ENCODE measurements at regions not wholly inside any gene's neighbourhood (a gene's known extent, or its start where the extent isn't known, plus 50 kb on each side); places are given as distances from the start of the nearest gene placed in this dataset.

- DNase-seq (ENCODE audit: extremely low read depth, insufficient read length) = no peak
- no peak for TF ChIP-seq CTCF (IDR thresholded peaks at IDR 0.05; ENCODE audit: insufficient read depth, low read length, poor library complexity, severe bottlenecking)
- Histone ChIP-seq H3K4me3 (replicated peaks; ENCODE audit: low read depth, low read length) (no peak overlapping the region), H3K27me3 (replicated peaks; ENCODE audit: control insufficient read depth, insufficient read depth, low read length) (no peaks in the 10 kb centered on the region), H3K36me3 (ENCODE audit: control insufficient read depth, insufficient read depth, low read length) (no peaks in the 10 kb centered on the region)
Measured at GRCh38 chr14:44712024-44712815, 205.1 kb upstream of the FSCB start.

- no peak for TF ChIP-seq CTCF (IDR thresholded peaks at IDR 0.05; ENCODE audit: insufficient read depth, low read length, poor library complexity, severe bottlenecking)
- H3K36me3 ChIP-seq (ENCODE audit: control insufficient read depth, insufficient read depth, low read length) = no peaks in the 10 kb centered on the region
- H3K4me3 ChIP-seq (replicated peaks; ENCODE audit: low read depth, low read length) = no peak overlapping the region
- no peak for DNase-seq (ENCODE audit: extremely low read depth, insufficient read length)
- H3K27me3 ChIP-seq (replicated peaks; ENCODE audit: control insufficient read depth, insufficient read depth, low read length) = no peaks in the 10 kb centered on the region
Measured at GRCh38 chr14:44701563-44702263, 194.6 kb upstream of the FSCB start.

DNA sequence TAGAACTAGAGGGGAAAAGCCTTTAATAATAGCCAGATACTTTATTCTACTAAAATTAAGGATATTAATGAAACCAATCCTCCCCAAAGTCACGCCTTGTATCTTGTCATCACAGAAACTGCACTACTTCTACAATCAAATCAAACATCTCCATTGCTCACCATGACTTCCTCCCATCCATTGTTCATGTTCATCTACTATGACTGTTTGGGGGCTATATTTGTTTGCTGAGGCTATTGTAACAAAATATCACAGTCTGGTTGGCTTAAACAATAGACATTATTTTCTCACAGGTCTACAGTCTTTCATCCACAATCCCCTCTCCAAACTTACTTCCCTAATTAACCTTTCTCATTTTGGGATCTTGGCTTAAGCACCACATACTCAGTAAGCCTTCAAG is 193.6 kb upstream of the FSCB start:
- H3K4me3 ChIP-seq (replicated peaks; ENCODE audit: low read depth, low read length) = no peak overlapping the region
- no peaks in the 10 kb centered on the region for H3K27me3 ChIP-seq (replicated peaks; ENCODE audit: control insufficient read depth, insufficient read depth, low read length)
- no peaks in the 10 kb centered on the region for H3K36me3 ChIP-seq (ENCODE audit: control insufficient read depth, insufficient read depth, low read length)
- TF ChIP-seq CTCF (IDR thresholded peaks at IDR 0.05; ENCODE audit: insufficient read depth, low read length, poor library complexity, severe bottlenecking) = no peak
- no peak for DNase-seq (ENCODE audit: extremely low read depth, insufficient read length)

DNA sequence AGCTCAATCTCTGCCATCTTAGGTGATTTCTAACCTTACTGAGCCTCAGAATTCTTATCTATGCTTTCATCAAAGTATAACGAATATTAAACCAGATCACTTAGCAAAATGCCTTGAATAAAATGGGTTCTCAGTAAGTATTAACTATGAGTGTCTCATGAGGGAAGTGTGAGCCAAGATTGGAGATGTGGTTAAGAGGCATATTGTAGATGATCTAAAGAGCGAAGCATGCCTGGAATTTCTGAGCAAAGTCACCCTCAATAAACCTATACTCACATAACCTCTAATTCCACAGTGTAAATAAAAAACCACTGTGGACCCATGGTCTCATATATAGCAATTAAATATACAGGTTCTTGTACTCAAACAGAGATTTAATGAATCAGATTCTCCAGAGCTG is 193.1 kb upstream of the FSCB start:
- DNase-seq (ENCODE audit: extremely low read depth, insufficient read length) = no peak

GRCh38 chr14:44699391-44699790 is 192.3 kb upstream of the FSCB start:
- no peak for DNase-seq (ENCODE audit: extremely low read depth, insufficient read length)
- no peaks in the 10 kb centered on the region for H3K36me3 ChIP-seq (ENCODE audit: control insufficient read depth, insufficient read depth, low read length)
- no peak for TF ChIP-seq CTCF (IDR thresholded peaks at IDR 0.05; ENCODE audit: insufficient read depth, low read length, poor library complexity, severe bottlenecking)
- no peak overlapping the region for H3K4me3 ChIP-seq (replicated peaks; ENCODE audit: low read depth, low read length)
- H3K27me3 ChIP-seq (replicated peaks; ENCODE audit: control insufficient read depth, insufficient read depth, low read length) = no peaks in the 10 kb centered on the region

More for the DNA sequence above, 193.1 kb upstream of the FSCB start:
- no peaks in the 10 kb centered on the region for H3K27me3 ChIP-seq (replicated peaks; ENCODE audit: control insufficient read depth, insufficient read depth, low read length)
- no peaks in the 10 kb centered on the region for H3K36me3 ChIP-seq (ENCODE audit: control insufficient read depth, insufficient read depth, low read length)
- TF ChIP-seq CTCF (IDR thresholded peaks at IDR 0.05; ENCODE audit: insufficient read depth, low read length, poor library complexity, severe bottlenecking) = no peak
- H3K4me3 ChIP-seq (replicated peaks; ENCODE audit: low read depth, low read length) = no peak overlapping the region
